VCaP (cell line): ENCODE measurements at regions not wholly inside any gene's neighbourhood (a gene's known extent, or its start where the extent isn't known, plus 50 kb on each side); places are given as distances from the start of the nearest gene placed in this dataset.

Experiments used
- H3K27ac ChIP-seq: fragments of 450-650 bp; 2 replicates; pipeline ENCODE4 v1.5.1; 2017
- CTCF ChIP-seq: fragments of 450-650 bp; conservative IDR thresholded peaks from 2 replicates; pipeline ENCODE4 v1.5.1; 2017; ENCODE audit warnings: mild to moderate bottlenecking, moderate library complexity

GRCh38 chr12:19962192-19962591 is 406.1 kb upstream of the PDE3A start:
- H3K27ac ChIP-seq, result no peak overlapping the region
- no peak for TF ChIP-seq CTCF

GRCh38 chr12:19963972-19964371 is 404.4 kb upstream of the PDE3A start:
- H3K27ac ChIP-seq, result no peak overlapping the region
- TF ChIP-seq CTCF, result no peak

GRCh38 chr12:19964549-19964948 is 403.8 kb upstream of the PDE3A start:
- TF ChIP-seq CTCF, result no peak
- no peak overlapping the region for H3K27ac ChIP-seq

GRCh38 chr12:19965196-19966038 is 402.9 kb upstream of the PDE3A start:
- H3K27ac ChIP-seq, result no peak overlapping the region
- no peak for TF ChIP-seq CTCF

GRCh38 chr12:19967001-19967400 is 401.3 kb upstream of the PDE3A start:
- peak overlapping the region; percentile 35; the same call in 1 of the 2 replicates for H3K27ac ChIP-seq
- TF ChIP-seq CTCF, result no peak

GRCh38 chr12:19967431-19967830 is 400.9 kb upstream of the PDE3A start:
- H3K27ac ChIP-seq, result peak overlapping the region; percentile 35; the same call in 1 of the 2 replicates
- no peak for TF ChIP-seq CTCF

- TF ChIP-seq CTCF, result no peak
- H3K27ac ChIP-seq, result no peak overlapping the region
Observed at GRCh38 chr12:19970116-19970515, 398.2 kb upstream of the PDE3A start.
